Activated CD8-positive, alpha-beta memory T cell treated with anti-CD3 and anti-CD28 coated beads, Interleukin-2, amount 50 U/mL, for 1 hour (primary cell): ENCODE measurements at regions not wholly inside any gene's neighbourhood (a gene's known extent, or its start where the extent isn't known, plus 50 kb on each side); places are given as distances from the start of the nearest gene placed in this dataset.

Source experiments
- DNase-seq: peaks from one replicate; pipeline ENCODE4 v3.0.0-alpha.2; 2020; ENCODE audit errors: extremely low read depth

GRCh38 chr14:98162856-98163805 lies 1108.9 kb downstream of the BCL11B start:
- no peak for DNase-seq

GRCh38 chr14:98163873-98164272 lies 1108.1 kb downstream of the BCL11B start:
- no peak for DNase-seq

- no peak for DNase-seq
Measured at GRCh38 chr14:98165976-98166375, 1106.0 kb downstream of the BCL11B start.

GRCh38 chr14:98167275-98167674 lies 1104.7 kb downstream of the BCL11B start:
- DNase-seq: no peak

GRCh38 chr14:98167705-98168104 lies 1104.3 kb downstream of the BCL11B start:
- DNase-seq: no peak

GRCh38 chr14:98168211-98168985 lies 1103.6 kb downstream of the BCL11B start:
- DNase-seq: no peak

- DNase-seq: no peak
Measured at GRCh38 chr14:98169170-98169587, 1102.8 kb downstream of the BCL11B start.

- DNase-seq: no peak
Measured at GRCh38 chr14:98170575-98170974, 1101.4 kb downstream of the BCL11B start.

GRCh38 chr14:98171654-98172053 lies 1100.3 kb downstream of the BCL11B start:
- DNase-seq: no peak

GRCh38 chr14:98172243-98172778 lies 1099.7 kb downstream of the BCL11B start:
- no peak for DNase-seq

- DNase-seq: peak; percentile 37
Measured at GRCh38 chr14:98173305-98173704, 1098.7 kb downstream of the BCL11B start.

- no peak for DNase-seq
Measured at GRCh38 chr14:98174041-98174440, 1098.0 kb downstream of the BCL11B start.

GRCh38 chr14:98175436-98175835 lies 1096.6 kb downstream of the BCL11B start:
- DNase-seq: no peak

GRCh38 chr14:98175881-98176280 lies 1096.1 kb downstream of the BCL11B start:
- no peak for DNase-seq

GRCh38 chr14:98176892-98177291 lies 1095.1 kb downstream of the BCL11B start:
- no peak for DNase-seq

GRCh38 chr14:98177551-98177950 lies 1094.4 kb downstream of the BCL11B start:
- no peak for DNase-seq

GRCh38 chr14:98181241-98181640 lies 1090.8 kb downstream of the BCL11B start:
- no peak for DNase-seq

GRCh38 chr14:98181768-98182167 lies 1090.2 kb downstream of the BCL11B start:
- no peak for DNase-seq

GRCh38 chr14:98182393-98183055 lies 1089.5 kb downstream of the BCL11B start:
- DNase-seq: no peak

GRCh38 chr14:98183556-98183955 lies 1088.4 kb downstream of the BCL11B start:
- no peak for DNase-seq

- DNase-seq: no peak
Measured at GRCh38 chr14:98184457-98184856, 1087.5 kb downstream of the BCL11B start.

GRCh38 chr14:98185036-98185435 lies 1087.0 kb downstream of the BCL11B start:
- DNase-seq: no peak
